T-cell (primary cell): ENCODE measurements at regions not wholly inside any gene's neighbourhood (a gene's known extent, or its start where the extent isn't known, plus 50 kb on each side); places are given as distances from the start of the nearest gene placed in this dataset.

Experiments used
- ATAC-seq, 4 experiments: fragments of 200-7000 bp in 3 of 4; fragments of 150-1000 bp in 1 of 4; cut with Tn5 transposase; replicated peaks in 1 of 4; 1 replicate in 3 of 4; 2 replicates in 1 of 4; pipeline ENCODE4 v1.10.0; 2021; ENCODE audit warnings: moderate library complexity in 3 of 4, mild to moderate bottlenecking in 2 of 4, moderate number of reproducible peaks in 1 of 4
- CTCF ChIA-PET, 2 donors: fragments of 300-600 bp; sonication (Branson Sonifier 250); formaldehyde crosslinking; loops; one replicate each; lab custom pipeline; 2022; ENCODE audit warnings: antibody characterized with exemption in 2 of 2; lab: Charles Lee
- POLR2A ChIA-PET, 2 donors: fragments of 300-600 bp; sonication (Branson Sonifier 250); formaldehyde crosslinking; loops; one replicate each; lab custom pipeline; 2022; ENCODE audit warnings: antibody characterized with exemption in 2 of 2; lab: Charles Lee
- DNase-seq, 35 experiments: peaks; one replicate each; pipeline versions ENCODE4 v3.0.0 to v3.0.0-alpha.2; 2013 to 2023
- H3K27ac ChIP-seq: one replicate; pipeline ENCODE4 v1.5.1; 2013; ENCODE audit warnings: low read length
- H3K27me3 ChIP-seq, 2 experiments: replicated peaks in 1 of 2; 1 replicate in 1 of 2; 2 replicates in 1 of 2; pipeline versions ENCODE4 v1.6.1 to v1.7.0; 2013; ENCODE audit warnings: low read length in 1 of 2, mixed read lengths in 1 of 2; ENCODE audit not compliant: control insufficient read depth in 2 of 2, insufficient read depth in 2 of 2; ENCODE audit errors: extremely low read depth in 1 of 2
- H3K36me3 ChIP-seq, 2 donors: 1 replicate in 1 of 2; 2 replicates in 1 of 2; pipeline versions ENCODE4 v1.6.1 to v1.7.0; 2013; ENCODE audit warnings: low read length in 1 of 2; ENCODE audit not compliant: control insufficient read depth in 2 of 2, insufficient read depth in 1 of 2; ENCODE audit errors: extremely low read depth in 1 of 2
- H3K4me1 ChIP-seq, 2 experiments: 1 replicate in 1 of 2; 2 replicates in 1 of 2; pipeline versions ENCODE4 v1.6.1 to v1.7.0; 2013; ENCODE audit warnings: low read length in 2 of 2, mixed read lengths in 1 of 2; ENCODE audit not compliant: insufficient read depth in 2 of 2, control insufficient read depth in 1 of 2; ENCODE audit errors: extremely low read depth in 1 of 2
- H3K4me3 ChIP-seq, 2 donors: 1 replicate in 1 of 2; 2 replicates in 1 of 2; pipeline versions ENCODE4 v1.5.1 to v1.7.0; 2013; ENCODE audit warnings: mild to moderate bottlenecking in 2 of 2, low read length in 1 of 2, moderate library complexity in 1 of 2; ENCODE audit not compliant: control insufficient read depth in 1 of 2; ENCODE audit errors: extremely low read depth in 1 of 2
- H3K9me3 ChIP-seq: 2 replicates; pipeline ENCODE4 v1.7.0; 2013
- H3K27ac Mint-ChIP-seq, 2 donors: one replicate each; pipeline ENCODE4 v1.8.0; 2020 to 2021; ENCODE audit warnings: mild to moderate bottlenecking in 2 of 2, mixed read lengths in 2 of 2
- H3K27me3 Mint-ChIP-seq, 2 donors: one replicate each; pipeline ENCODE4 v1.8.0; 2021 to 2022; ENCODE audit warnings: mixed read lengths in 2 of 2
- H3K36me3 Mint-ChIP-seq: one replicate; pipeline ENCODE4 v1.8.0; 2021; ENCODE audit warnings: mixed read lengths
- H3K4me1 Mint-ChIP-seq, 3 donors: one replicate each; pipeline ENCODE4 v1.8.0; 2020 to 2022; ENCODE audit warnings: mixed read lengths in 3 of 3, mild to moderate bottlenecking in 1 of 3
- H3K4me3 Mint-ChIP-seq, 3 donors: one replicate each; pipeline ENCODE4 v1.8.0; 2020 to 2022; ENCODE audit warnings: mild to moderate bottlenecking in 3 of 3, mixed read lengths in 3 of 3, moderate library complexity in 3 of 3
- H3K9me3 Mint-ChIP-seq, 3 donors: one replicate each; pipeline ENCODE4 v1.8.0; 2020 to 2022; ENCODE audit warnings: mixed read lengths in 3 of 3
- WGBS: methylation state at CpG from one replicate; pipeline ENCODE4 v1.1.5; 2013; ENCODE audit warnings: missing lambda C conversion rate; ENCODE audit not compliant: insufficient coverage; 5-methylcytosine and 5-hydroxymethylcytosine counted together

DNA sequence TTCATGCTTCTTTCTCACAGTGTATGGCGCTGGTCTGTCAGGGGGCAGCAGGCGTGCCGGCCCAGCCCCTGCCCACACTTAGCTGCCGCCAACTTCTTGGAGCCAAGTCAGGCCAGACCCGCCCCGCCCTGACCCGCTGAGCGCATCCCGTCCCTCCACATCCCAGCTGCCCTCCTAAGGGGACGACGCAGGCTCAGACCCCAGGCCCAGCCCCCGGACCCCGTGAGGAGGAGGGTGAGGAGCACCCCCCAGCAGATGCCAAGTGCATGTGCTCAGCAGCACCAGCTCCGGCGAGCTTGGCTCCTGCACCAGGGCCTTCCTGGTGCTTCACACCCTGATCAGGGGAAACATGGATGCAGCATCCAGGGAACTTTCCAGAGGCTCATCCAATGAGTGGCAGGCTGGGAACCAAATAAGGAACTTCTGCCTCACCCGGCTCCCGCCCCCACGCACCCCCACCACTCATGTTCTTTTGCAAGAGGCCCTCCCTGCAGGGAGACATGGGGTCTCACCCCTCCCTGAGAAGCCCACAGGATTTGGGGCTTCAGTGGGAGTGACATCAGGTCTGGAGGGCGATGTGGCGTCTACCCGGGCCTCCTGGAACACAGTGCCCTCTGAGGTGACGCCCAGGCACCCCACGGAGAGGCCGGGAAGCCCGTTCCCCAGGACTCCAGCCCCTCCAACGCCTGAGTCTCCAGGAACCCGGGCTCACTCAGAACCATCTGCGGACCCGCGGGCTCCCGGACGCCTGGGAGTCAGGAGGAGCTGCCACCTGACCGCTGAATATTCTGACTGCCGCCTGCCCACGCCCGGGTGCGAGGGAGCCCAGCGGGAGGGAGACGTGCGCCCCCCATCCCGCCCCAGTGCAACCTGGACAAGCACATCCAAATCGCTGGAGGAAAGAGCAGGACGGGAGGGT lies 70.0 kb upstream of the GALNT9 start:
- Mint-ChIP-seq H3K9me3 (no peaks in the 10 kb centered on the region), H3K36me3 (no peaks in the 10 kb centered on the region), H3K27me3 (peaks cover 20 to 35% of the 10 kb centered on the region in 2 donors), H3K4me3 (no peak overlapping the region), H3K27ac (no peak overlapping the region), H3K4me1 (no peaks in the 10 kb centered on the region)
- Histone ChIP-seq H3K36me3 (no peaks in the 10 kb centered on the region), H3K27ac (no peak overlapping the region), H3K4me3 (no peak overlapping the region), H3K4me1 (no peaks in the 10 kb centered on the region), H3K27me3 (peaks cover 0 to 68% of the 10 kb centered on the region in 2 experiments), H3K9me3 (no peaks in the 10 kb centered on the region)
- ChIA-PET CTCF (no interaction called here), POLR2A (no interaction called here)
- ATAC-seq: no peak
- no peak for DNase-seq
- WGBS: 81% methylated on average over 40 of the region's 43 CpGs

DNA sequence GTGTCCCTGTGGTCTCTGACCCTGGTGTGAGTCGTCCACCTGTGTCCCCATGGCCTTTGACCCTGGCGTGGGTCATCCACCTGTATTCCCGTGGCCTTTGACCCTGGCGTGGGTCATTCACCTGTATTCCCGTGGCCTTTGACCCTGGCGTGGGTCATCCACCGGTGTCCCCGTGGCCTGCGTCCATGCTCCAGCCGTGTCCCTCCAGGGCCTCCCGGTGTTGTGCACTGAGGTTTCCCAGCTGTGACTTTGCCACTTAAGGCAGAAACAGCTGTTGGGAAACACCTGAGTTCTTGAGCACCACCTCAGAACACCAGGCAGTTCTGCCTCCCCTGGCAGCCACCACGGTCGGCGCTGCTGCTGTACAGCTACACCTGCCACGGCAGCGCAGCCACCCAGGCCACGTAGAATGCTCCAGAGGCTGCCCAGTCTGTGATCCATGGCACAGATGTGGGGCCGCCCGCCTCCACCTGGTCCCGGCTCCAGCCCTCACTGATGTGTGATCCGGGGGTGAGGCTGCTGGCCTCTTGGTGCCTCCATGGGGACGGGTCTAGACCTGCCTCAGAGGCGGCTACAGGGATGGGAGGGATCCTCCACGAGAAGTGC lies 69.1 kb upstream of the GALNT9 start:
- Mint-ChIP-seq H3K4me1 (no peaks in the 10 kb centered on the region), H3K27me3 (peaks cover 20 to 34% of the 10 kb centered on the region in 2 donors), H3K9me3 (no peaks in the 10 kb centered on the region), H3K4me3 (no peak overlapping the region), H3K36me3 (no peaks in the 10 kb centered on the region), H3K27ac (peak overlapping the region in 1 of 2 donors; percentile 61)
- no peak for DNase-seq
- H3K4me1 ChIP-seq: no peaks in the 10 kb centered on the region
- H3K4me3 ChIP-seq: no peak overlapping the region
- CTCF ChIA-PET: no interaction called here
- H3K27ac ChIP-seq: no peak overlapping the region
- peaks cover 0 to 63% of the 10 kb centered on the region in 2 experiments for H3K27me3 ChIP-seq
- no peak for ATAC-seq
- POLR2A ChIA-PET: no interaction called here
- H3K36me3 ChIP-seq: no peaks in the 10 kb centered on the region
- WGBS: 88% methylated on average over 24 of the region's 24 CpGs
- no peaks in the 10 kb centered on the region for H3K9me3 ChIP-seq

DNA sequence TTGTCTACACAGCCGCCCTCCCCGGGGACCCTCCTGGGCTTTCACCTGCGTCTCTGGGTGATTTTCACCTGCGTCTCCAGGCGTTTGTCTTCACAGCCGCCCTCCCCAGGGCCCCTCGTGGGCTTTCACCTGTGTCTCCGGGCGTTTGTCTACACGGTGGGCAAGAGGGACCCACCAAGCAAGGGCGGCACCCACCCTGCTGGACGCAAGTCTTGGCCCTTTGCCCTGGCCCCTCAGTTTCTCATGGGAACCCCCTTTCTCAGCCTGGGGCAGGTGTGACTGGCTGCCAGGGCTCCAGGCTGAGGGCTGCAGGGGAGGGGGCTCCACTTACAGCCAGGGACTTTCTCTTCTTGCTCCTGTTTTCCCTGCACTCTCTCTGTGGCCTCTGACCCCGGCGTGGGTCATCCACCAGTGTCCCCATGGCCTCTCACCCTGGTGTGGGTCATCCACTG lies 68.6 kb upstream of the GALNT9 start:
- 78% methylated on average over 14 of the region's 14 CpGs for WGBS
- H3K36me3 Mint-ChIP-seq: no peaks in the 10 kb centered on the region
- no peak for DNase-seq

DNA sequence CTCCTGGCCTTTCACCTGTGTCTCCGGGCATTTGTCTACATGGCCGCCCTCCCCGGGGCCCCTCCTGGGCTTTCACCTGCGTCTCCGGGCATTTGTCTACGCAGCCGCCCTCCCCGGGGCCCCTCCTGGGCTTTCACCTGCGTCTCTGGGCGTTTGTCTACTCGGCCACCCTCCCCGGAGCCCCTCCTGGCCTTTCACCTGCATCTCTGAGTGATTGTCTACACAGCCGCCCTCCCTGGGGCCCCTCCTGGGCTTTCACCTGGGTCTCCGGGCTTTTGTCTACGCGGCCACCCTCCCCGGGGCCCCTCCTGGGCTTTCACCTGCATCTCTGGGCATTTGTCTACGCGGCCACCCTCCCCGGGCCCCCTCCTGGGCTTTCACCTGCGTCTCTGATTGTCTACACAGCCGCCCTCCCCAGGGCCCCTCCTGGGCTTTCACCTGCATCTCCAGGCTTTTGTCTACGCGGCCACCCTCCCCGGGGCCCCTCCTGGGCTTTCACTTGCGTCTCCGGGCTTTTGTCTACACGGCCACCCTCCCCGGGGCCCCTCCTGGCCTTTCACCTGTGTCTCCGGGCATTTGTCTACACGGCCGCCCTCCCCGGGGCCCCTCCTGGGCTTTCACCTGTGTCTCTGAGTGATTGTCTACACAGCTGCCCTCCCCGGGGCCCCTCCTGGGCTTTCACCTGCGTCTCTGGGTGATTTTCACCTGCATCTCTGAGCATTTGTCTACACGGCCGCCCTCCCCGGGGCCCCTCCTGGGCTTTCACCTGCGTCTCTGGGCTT lies 68.0 kb upstream of the GALNT9 start:
- peaks cover 22 to 29% of the 10 kb centered on the region in 2 donors for H3K27me3 Mint-ChIP-seq
- no peak overlapping the region for H3K4me3 Mint-ChIP-seq
- ChIA-PET CTCF (no interaction called here), POLR2A (no interaction called here)
- Histone ChIP-seq H3K27me3 (peaks cover 0 to 56% of the 10 kb centered on the region in 2 experiments), H3K36me3 (no peaks in the 10 kb centered on the region), H3K4me1 (no peaks in the 10 kb centered on the region), H3K27ac (no peak overlapping the region), H3K4me3 (no peak overlapping the region), H3K9me3 (no peaks in the 10 kb centered on the region)
- H3K9me3 Mint-ChIP-seq: no peaks in the 10 kb centered on the region
- no peak overlapping the region for H3K27ac Mint-ChIP-seq
- H3K36me3 Mint-ChIP-seq: no peaks in the 10 kb centered on the region
- no peak for ATAC-seq
- WGBS: 63% methylated on average over 36 of the region's 39 CpGs
- DNase-seq: no peak
- H3K4me1 Mint-ChIP-seq: no peaks in the 10 kb centered on the region

More for the DNA sequence above, 68.6 kb upstream of the GALNT9 start:
- Mint-ChIP-seq H3K27me3 (peaks cover 21 to 29% of the 10 kb centered on the region in 2 donors), H3K4me3 (no peak overlapping the region), H3K9me3 (no peaks in the 10 kb centered on the region), H3K4me1 (no peaks in the 10 kb centered on the region), H3K27ac (peak overlapping the region in 1 of 2 donors; percentile 61)
- Histone ChIP-seq H3K4me1 (no peaks in the 10 kb centered on the region), H3K36me3 (no peaks in the 10 kb centered on the region), H3K4me3 (no peak overlapping the region), H3K9me3 (no peaks in the 10 kb centered on the region), H3K27me3 (peaks cover 0 to 60% of the 10 kb centered on the region in 2 experiments), H3K27ac (no peak overlapping the region)
- CTCF ChIA-PET: no interaction called here
- no peak for ATAC-seq
- POLR2A ChIA-PET: no interaction called here

DNA sequence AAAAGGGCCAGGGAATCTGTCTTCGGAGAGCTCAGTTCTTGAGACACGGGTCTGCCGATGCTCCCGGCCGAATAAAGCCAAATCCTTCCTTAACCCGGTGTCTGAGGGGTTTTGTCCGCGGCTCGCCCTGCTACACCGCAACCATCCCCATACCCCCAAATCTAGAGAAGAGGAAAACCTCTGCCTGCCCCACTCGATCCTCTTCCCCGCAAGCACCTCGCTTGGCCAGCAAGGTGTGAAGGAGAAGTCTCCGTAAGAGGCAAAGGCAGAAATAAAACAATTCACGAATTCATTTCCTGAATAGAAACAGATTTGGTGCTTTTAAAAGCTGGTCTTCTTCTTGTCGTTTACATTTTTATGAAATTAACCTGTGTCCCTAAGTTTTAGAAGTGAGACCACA lies 67.3 kb upstream of the GALNT9 start:
- H3K9me3 Mint-ChIP-seq: no peaks in the 10 kb centered on the region
- no peak overlapping the region for H3K4me3 ChIP-seq
- 82% methylated on average over 8 of the region's 16 CpGs for WGBS
- DNase-seq: no peak
- H3K4me1 Mint-ChIP-seq: no peaks in the 10 kb centered on the region
- no peak for ATAC-seq
- H3K9me3 ChIP-seq: no peaks in the 10 kb centered on the region
- CTCF ChIA-PET: no interaction called here
- peaks cover 15 to 29% of the 10 kb centered on the region in 2 donors for H3K27me3 Mint-ChIP-seq
- no peak overlapping the region for H3K27ac Mint-ChIP-seq
- no peaks in the 10 kb centered on the region for H3K36me3 ChIP-seq
- H3K36me3 Mint-ChIP-seq: no peaks in the 10 kb centered on the region
- H3K4me3 Mint-ChIP-seq: no peak overlapping the region
- no peak overlapping the region for H3K27ac ChIP-seq
- H3K4me1 ChIP-seq: no peaks in the 10 kb centered on the region
- peaks cover 0 to 54% of the 10 kb centered on the region in 2 experiments for H3K27me3 ChIP-seq
- POLR2A ChIA-PET: no interaction called here

DNA sequence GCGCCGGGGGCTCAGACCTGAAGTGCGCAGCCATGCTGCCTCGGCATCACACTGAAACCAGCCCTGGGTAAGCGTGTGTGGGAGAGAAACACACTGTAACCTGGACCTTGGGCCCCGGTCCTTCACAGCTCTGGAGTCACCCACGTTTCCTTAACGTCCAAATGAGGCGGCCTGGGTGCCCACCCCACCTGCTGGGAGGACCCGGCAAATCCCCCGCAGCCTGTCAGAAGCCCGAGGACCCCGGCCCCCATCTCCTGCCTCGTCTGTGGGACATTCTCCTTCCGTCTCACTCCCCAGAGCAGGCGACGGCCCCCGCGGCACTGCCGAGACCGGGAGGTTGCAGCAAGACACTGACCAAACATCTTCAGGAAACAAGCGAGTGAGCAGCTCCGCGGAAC lies 66.5 kb upstream of the GALNT9 start:
- no peaks in the 10 kb centered on the region for H3K9me3 Mint-ChIP-seq
- H3K36me3 Mint-ChIP-seq: no peaks in the 10 kb centered on the region
- H3K27me3 Mint-ChIP-seq: peaks cover 15 to 31% of the 10 kb centered on the region in 2 donors
- Histone ChIP-seq H3K36me3 (no peaks in the 10 kb centered on the region), H3K27me3 (peaks cover 0 to 52% of the 10 kb centered on the region in 2 experiments), H3K9me3 (no peaks in the 10 kb centered on the region), H3K4me1 (no peaks in the 10 kb centered on the region), H3K27ac (no peak overlapping the region), H3K4me3 (no peak overlapping the region)
- no peaks in the 10 kb centered on the region for H3K4me1 Mint-ChIP-seq
- DNase-seq (no peak), ATAC-seq (no peak)
- POLR2A ChIA-PET: no interaction called here
- H3K4me3 Mint-ChIP-seq: no peak overlapping the region
- H3K27ac Mint-ChIP-seq: no peak overlapping the region
- CTCF ChIA-PET: no interaction called here
- WGBS: 79% methylated on average over 22 of the region's 24 CpGs
